ENCODE measurements at regions not wholly inside any gene's neighbourhood (a gene's known extent, or its start where the extent isn't known, plus 50 kb on each side); places are given as distances from the start of the nearest gene placed in this dataset.

- TF ChIP-seq CTCF (conservative IDR thresholded peaks at IDR 0.05; ENCODE audit: low read depth, low read length), result no peak
- DNase-seq (ENCODE audit: low read depth), result no peak
- no peak overlapping the region for H3K4me3 ChIP-seq (ENCODE audit: low read depth, low read length)
Observed at GRCh38 chr14:97380539-97380941, 583.4 kb downstream of the VRK1 start.

GRCh38 chr14:97381309-97381708, 584.1 kb downstream of the VRK1 start:
- no peak overlapping the region for H3K4me3 ChIP-seq (ENCODE audit: low read depth, low read length)
- TF ChIP-seq CTCF (conservative IDR thresholded peaks at IDR 0.05; ENCODE audit: low read depth, low read length), result no peak
- DNase-seq (ENCODE audit: low read depth), result no peak

- H3K4me3 ChIP-seq (ENCODE audit: low read depth, low read length), result no peak overlapping the region
- TF ChIP-seq CTCF (conservative IDR thresholded peaks at IDR 0.05; ENCODE audit: low read depth, low read length), result no peak
- DNase-seq (ENCODE audit: low read depth), result no peak
Observed at GRCh38 chr14:97382616-97383226, 585.5 kb downstream of the VRK1 start.

GRCh38 chr14:97385727-97386126, 588.5 kb downstream of the VRK1 start:
- DNase-seq (ENCODE audit: low read depth), result no peak
- H3K4me3 ChIP-seq (ENCODE audit: low read depth, low read length), result no peak overlapping the region
- no peak for TF ChIP-seq CTCF (conservative IDR thresholded peaks at IDR 0.05; ENCODE audit: low read depth, low read length)

GRCh38 chr14:97387252-97387874, 590.2 kb downstream of the VRK1 start:
- no peak for TF ChIP-seq CTCF (conservative IDR thresholded peaks at IDR 0.05; ENCODE audit: low read depth, low read length)
- no peak for DNase-seq (ENCODE audit: low read depth)
- no peak overlapping the region for H3K4me3 ChIP-seq (ENCODE audit: low read depth, low read length)

- no peak for DNase-seq (ENCODE audit: low read depth)
- no peak for TF ChIP-seq CTCF (conservative IDR thresholded peaks at IDR 0.05; ENCODE audit: low read depth, low read length)
- H3K4me3 ChIP-seq (ENCODE audit: low read depth, low read length), result no peak overlapping the region
Observed at GRCh38 chr14:97388408-97388807, 591.2 kb downstream of the VRK1 start.

Measured in choroid plexus epithelial cell (primary cell).